ENCODE measurements at regions not wholly inside any gene's neighbourhood (a gene's known extent, or its start where the extent isn't known, plus 50 kb on each side); places are given as distances from the start of the nearest gene placed in this dataset.

DNA sequence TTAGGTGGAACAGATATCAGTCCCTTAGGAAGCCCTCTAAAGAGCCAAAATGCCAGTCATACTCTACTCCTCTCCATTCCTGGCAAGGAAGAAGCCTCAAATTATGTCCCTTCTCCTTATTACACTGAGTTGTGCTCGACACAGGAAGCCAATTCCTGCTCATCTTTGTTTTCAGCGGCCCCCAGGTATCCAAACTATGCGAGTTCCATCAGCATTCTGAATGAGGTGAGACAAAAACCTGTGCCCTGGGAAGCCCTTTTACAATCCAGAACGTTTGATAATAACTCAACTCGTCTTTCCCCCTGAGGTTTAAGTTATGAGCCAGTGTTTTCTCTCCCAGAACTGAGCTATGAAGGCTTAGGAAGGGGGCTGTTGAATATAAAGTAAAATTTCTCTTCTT, 580.5 kb downstream of the NXPH1 start:
- TF ChIP-seq ESRRA (CRISPR knock-in tag; IDR thresholded peaks at IDR 0.05; ENCODE audit: borderline replicate concordance), result no peak
- TF ChIP-seq ETV6 (CRISPR knock-in tag; IDR thresholded peaks at IDR 0.05), result 0 out of 2 replicates have a peak, but pooled peaks have one; percentile 21
- peaks cover 43% of the 10 kb centered on the region for H3K4me1 Mint-ChIP-seq
- DNase-seq (ENCODE audit: low spot score) (peak; percentile 32), ATAC-seq (peak; percentile 96)
- H3K36me3 Mint-ChIP-seq, result peaks cover 6% of the 10 kb centered on the region; the same call in 1 of the 2 replicates
- no peaks in the 10 kb centered on the region for H3K27me3 Mint-ChIP-seq (ENCODE audit: low read depth)
- peaks cover 22% of the 10 kb centered on the region for H3K9me3 Mint-ChIP-seq
- CTCF ChIA-PET, result no interaction called here
- H3K27ac Mint-ChIP-seq, result peak overlapping the region; percentile 98
- POLR2A ChIA-PET, result no interaction called here
- peak overlapping the region; percentile 12; the same call in 1 of the 2 replicates for H3K4me3 Mint-ChIP-seq

GRCh38 chr7:9017286-9017685, 583.9 kb downstream of the NXPH1 start:
- Mint-ChIP-seq H3K4me1 (peaks cover 58% of the 10 kb centered on the region), H3K27ac (no peak overlapping the region; the same call in 1 of the 2 replicates), H3K9me3 (peaks cover 5% of the 10 kb centered on the region; the same call in 1 of the 2 replicates), H3K36me3 (no peaks in the 10 kb centered on the region), H3K4me3 (no peak overlapping the region), H3K27me3 (ENCODE audit: low read depth) (no peaks in the 10 kb centered on the region)
- ChIA-PET POLR2A (no interaction called here), CTCF (no interaction called here)
- DNase-seq (ENCODE audit: low spot score) (no peak), ATAC-seq (no peak; the same call in 1 of the 2 replicates)
- no peak for TF ChIP-seq NFE2L1 (CRISPR knock-in tag; IDR thresholded peaks at IDR 0.05)
- TF ChIP-seq MYBL2 (CRISPR knock-in tag; IDR thresholded peaks at IDR 0.05), result no peak
- TF ChIP-seq MXD4 (CRISPR knock-in tag; IDR thresholded peaks at IDR 0.05; ENCODE audit: borderline replicate concordance), result no peak
- TF ChIP-seq SP1 (CRISPR knock-in tag; conservative IDR thresholded peaks at IDR 0.05), result no peak
- no peak for TF ChIP-seq JAZF1 (CRISPR knock-in tag; IDR thresholded peaks at IDR 0.05)
- TF ChIP-seq, protein P1, sequence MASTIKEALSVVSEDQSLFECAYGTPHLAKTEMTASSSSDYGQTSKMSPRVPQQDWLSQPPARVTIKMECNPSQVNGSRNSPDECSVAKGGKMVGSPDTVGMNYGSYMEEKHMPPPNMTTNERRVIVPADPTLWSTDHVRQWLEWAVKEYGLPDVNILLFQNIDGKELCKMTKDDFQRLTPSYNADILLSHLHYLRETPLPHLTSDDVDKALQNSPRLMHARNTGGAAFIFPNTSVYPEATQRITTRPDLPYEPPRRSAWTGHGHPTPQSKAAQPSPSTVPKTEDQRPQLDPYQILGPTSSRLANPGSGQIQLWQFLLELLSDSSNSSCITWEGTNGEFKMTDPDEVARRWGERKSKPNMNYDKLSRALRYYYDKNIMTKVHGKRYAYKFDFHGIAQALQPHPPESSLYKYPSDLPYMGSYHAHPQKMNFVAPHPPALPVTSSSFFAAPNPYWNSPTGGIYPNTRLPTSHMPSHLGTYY (CRISPR knock-in tag; IDR thresholded peaks at IDR 0.05), result no peak
- TF ChIP-seq, protein P2, sequence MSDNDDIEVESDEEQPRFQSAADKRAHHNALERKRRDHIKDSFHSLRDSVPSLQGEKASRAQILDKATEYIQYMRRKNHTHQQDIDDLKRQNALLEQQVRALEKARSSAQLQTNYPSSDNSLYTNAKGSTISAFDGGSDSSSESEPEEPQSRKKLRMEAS (CRISPR knock-in tag; IDR thresholded peaks at IDR 0.05), result no peak
- TF ChIP-seq PRDM15 (CRISPR knock-in tag; IDR thresholded peaks at IDR 0.05), result no peak
- TF ChIP-seq OVOL2 (CRISPR knock-in tag; IDR thresholded peaks at IDR 0.05; ENCODE audit: borderline replicate concordance), result no peak
- no peak for TF ChIP-seq ZNF263 (CRISPR knock-in tag; IDR thresholded peaks at IDR 0.05; ENCODE audit: low read depth)
- no peak for TF ChIP-seq TP53 (CRISPR knock-in tag; IDR thresholded peaks at IDR 0.05)
- TF ChIP-seq, protein P3, sequence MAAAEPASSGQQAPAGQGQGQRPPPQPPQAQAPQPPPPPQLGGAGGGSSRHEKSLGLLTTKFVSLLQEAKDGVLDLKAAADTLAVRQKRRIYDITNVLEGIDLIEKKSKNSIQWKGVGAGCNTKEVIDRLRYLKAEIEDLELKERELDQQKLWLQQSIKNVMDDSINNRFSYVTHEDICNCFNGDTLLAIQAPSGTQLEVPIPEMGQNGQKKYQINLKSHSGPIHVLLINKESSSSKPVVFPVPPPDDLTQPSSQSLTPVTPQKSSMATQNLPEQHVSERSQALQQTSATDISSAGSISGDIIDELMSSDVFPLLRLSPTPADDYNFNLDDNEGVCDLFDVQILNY (CRISPR knock-in tag; IDR thresholded peaks at IDR 0.05), result no peak
- no peak for TF ChIP-seq GRHL2 (CRISPR knock-in tag; IDR thresholded peaks at IDR 0.05; ENCODE audit: insufficient replicate concordance, severe bottlenecking)
- TF ChIP-seq ZNF532 (CRISPR knock-in tag; IDR thresholded peaks at IDR 0.05; ENCODE audit: borderline replicate concordance), result no peak
- no peak for TF ChIP-seq NR3C1 (CRISPR knock-in tag; conservative IDR thresholded peaks at IDR 0.05; ENCODE audit: low read depth)

Measured in WTC11 (cell line).